GM23338 (cell line): ENCODE measurements at regions not wholly inside any gene's neighbourhood (a gene's known extent, or its start where the extent isn't known, plus 50 kb on each side); places are given as distances from the start of the nearest gene placed in this dataset.

Source experiments
- ATAC-seq: fragments of 200-7000 bp; cut with Tn5 transposase; 3 replicates; pipeline ENCODE4 v1.9.1; 2020
- DNase-seq: peaks from one replicate; pipeline ENCODE4 v3.0.0-alpha.2; 2015; ENCODE audit warnings: low spot score
- H2AFZ ChIP-seq: fragments of 200-600 bp; sonication (generic); 2 replicates; pipeline ENCODE4 v1.8.0; 2016; ENCODE audit warnings: antibody characterized with exemption, mild to moderate bottlenecking, moderate library complexity
- H3F3A ChIP-seq: fragments of 200-600 bp; sonication (generic); replicated peaks from 2 replicates; pipeline ENCODE4 v1.8.0; 2017; ENCODE audit warnings: antibody characterized with exemption, mixed run types, low read depth
- H3K27ac ChIP-seq: fragments of 200-600 bp; sonication (generic); 2 replicates; pipeline ENCODE4 v1.6.1; 2016; ENCODE audit warnings: low read depth
- H3K27me3 ChIP-seq: fragments of 200-600 bp; sonication (generic); 2 replicates; pipeline ENCODE4 v1.8.0; 2016; ENCODE audit warnings: mild to moderate bottlenecking, mixed run types, moderate library complexity; ENCODE audit not compliant: insufficient read depth
- H3K36me3 ChIP-seq: fragments of 200-600 bp; sonication (generic); 2 replicates; pipeline ENCODE4 v1.8.0; 2016; ENCODE audit warnings: mild to moderate bottlenecking; ENCODE audit not compliant: insufficient read depth
- H3K4me1 ChIP-seq: fragments of 200-600 bp; sonication (generic); 2 replicates; pipeline ENCODE4 v1.8.0; 2016; ENCODE audit warnings: mild to moderate bottlenecking, moderate library complexity; ENCODE audit not compliant: insufficient read depth
- H3K4me2 ChIP-seq: fragments of 200-600 bp; sonication (generic); 2 replicates; pipeline ENCODE4 v1.7.1; 2017; ENCODE audit warnings: mixed run types
- H3K4me3 ChIP-seq: fragments of 200-600 bp; sonication (generic); 2 replicates; pipeline ENCODE4 v1.6.1; 2016; ENCODE audit warnings: mixed run types
- H3K79me2 ChIP-seq: fragments of 200-600 bp; sonication (generic); replicated peaks from 2 replicates; pipeline ENCODE4 v1.8.0; 2017; ENCODE audit warnings: mild to moderate bottlenecking; ENCODE audit not compliant: insufficient read depth
- H3K9me2 ChIP-seq: fragments of 200-600 bp; sonication (generic); 2 replicates; pipeline ENCODE4 v1.8.0; 2017; ENCODE audit not compliant: insufficient read depth
- H4K20me1 ChIP-seq: fragments of 200-600 bp; sonication (generic); replicated peaks from 2 replicates; pipeline ENCODE4 v1.8.0; 2017; ENCODE audit warnings: mild to moderate bottlenecking; ENCODE audit not compliant: insufficient read depth
- H3K27ac Mint-ChIP-seq: 2 replicates; pipeline ENCODE4 v1.8.0; 2020; ENCODE audit warnings: inconsistent platforms, mild to moderate bottlenecking, moderate library complexity, mixed read lengths
- H3K27me3 Mint-ChIP-seq: 3 replicates; pipeline ENCODE4 v1.8.0; 2022; ENCODE audit warnings: low read depth, mild to moderate bottlenecking, moderate library complexity, mixed read lengths, inconsistent platforms; ENCODE audit not compliant: insufficient read depth, poor library complexity
- H3K36me3 Mint-ChIP-seq: 3 replicates; pipeline ENCODE4 v1.8.0; 2021; ENCODE audit warnings: low read depth, mild to moderate bottlenecking, inconsistent platforms, moderate library complexity, mixed read lengths
- H3K4me1 Mint-ChIP-seq: 3 replicates; pipeline ENCODE4 v1.8.0; 2020; ENCODE audit warnings: mild to moderate bottlenecking, inconsistent platforms, mixed read lengths
- H3K4me3 Mint-ChIP-seq: 3 replicates; pipeline ENCODE4 v1.8.0; 2021; ENCODE audit warnings: moderate library complexity, mild to moderate bottlenecking, inconsistent platforms, mixed read lengths
- H3K9me3 Mint-ChIP-seq: 3 replicates; pipeline ENCODE4 v1.8.0; 2020; ENCODE audit warnings: moderate library complexity, mild to moderate bottlenecking, inconsistent platforms, mixed read lengths
- CREB1 ChIP-seq: fragments of 250-450 bp; sonication (Bioruptor Pico); IDR thresholded peaks from 2 replicates; pipeline ENCODE4 v1.5.0; 2020; ENCODE audit warnings: low read depth, mild to moderate bottlenecking, moderate library complexity
- CTCF ChIP-seq, 2 experiments: fragments of 200-600 bp in 1 of 2; sonication (generic) in 1 of 2; conservative IDR thresholded peaks; 2 replicates each; pipeline versions ENCODE4 v1.5.1 to v1.6.1; 2016 to 2017; ENCODE audit warnings: antibody characterized with exemption in 2 of 2, low read depth in 2 of 2, mild to moderate bottlenecking in 2 of 2, moderate library complexity in 1 of 2
- EZH2phosphoT487 ChIP-seq: fragments of 200-600 bp; sonication (generic); IDR thresholded peaks from one replicate; pipeline ENCODE4 v1.8.1; 2018; ENCODE audit warnings: antibody characterized with exemption; ENCODE audit not compliant: unreplicated experiment
- NANOG ChIP-seq: IDR thresholded peaks from 2 replicates; pipeline ENCODE4 v1.6.1; 2016; ENCODE audit warnings: antibody characterized with exemption, borderline replicate concordance
- POLR2AphosphoS5 ChIP-seq: IDR thresholded peaks from 2 replicates; pipeline ENCODE4 v1.6.1; 2016; ENCODE audit warnings: antibody characterized with exemption, low read depth
- REST ChIP-seq: IDR thresholded peaks from one replicate; pipeline ENCODE4 v1.6.1; 2018; ENCODE audit warnings: antibody characterized with exemption; ENCODE audit not compliant: unreplicated experiment
- STAT1 ChIP-seq: IDR thresholded peaks from one replicate; pipeline ENCODE4 v1.6.1; 2016; ENCODE audit warnings: antibody characterized with exemption; ENCODE audit not compliant: unreplicated experiment
- ZNF114 ChIP-seq: fragments of 250-450 bp; sonication (Bioruptor Pico); IDR thresholded peaks from 2 replicates; pipeline ENCODE4 v1.5.0; 2020; ENCODE audit warnings: mild to moderate bottlenecking, moderate library complexity
- ZNF331 ChIP-seq: fragments of 250-450 bp; sonication (Bioruptor Pico); IDR thresholded peaks from 2 replicates; pipeline ENCODE4 v1.5.0; 2020; ENCODE audit warnings: low read depth, mild to moderate bottlenecking, moderate library complexity

- no peak overlapping the region for H3K4me3 Mint-ChIP-seq
- H3K4me1 Mint-ChIP-seq, result peaks cover 6% of the 10 kb centered on the region; the same call in 2 of the 3 replicates
- H2AFZ ChIP-seq, result no peak overlapping the region
- H3K9me3 Mint-ChIP-seq, result no peaks in the 10 kb centered on the region
- H3K27ac ChIP-seq, result no peak overlapping the region
- H3K27me3 Mint-ChIP-seq, result no peaks in the 10 kb centered on the region
- H3K79me2 ChIP-seq, result no peaks in the 10 kb centered on the region
- no peaks in the 10 kb centered on the region for H3K9me2 ChIP-seq
- TF ChIP-seq ZNF331 (CRISPR knock-in tag) (no peak), REST (no peak), ZNF114 (CRISPR knock-in tag) (no peak), CREB1 (no peak), EZH2phosphoT487 (no peak), POLR2AphosphoS5 (no peak), CTCF (conservative IDR thresholded peaks at IDR 0.05; ENCODE audit: low read depth in 2 of 2) (no peak), NANOG (no peak)
- H3K4me2 ChIP-seq, result no peak overlapping the region
- ATAC-seq (no peak), DNase-seq (no peak)
- H3K4me1 ChIP-seq, result 0 out of 2 replicates have a peak, but pooled peaks cover 4% of the 10 kb centered on the region
- no peaks in the 10 kb centered on the region for H3K36me3 Mint-ChIP-seq
- no peaks in the 10 kb centered on the region for H3K36me3 ChIP-seq
- no peak overlapping the region for H3K27ac Mint-ChIP-seq
- H3F3A ChIP-seq, result no peaks in the 10 kb centered on the region
- no peaks in the 10 kb centered on the region for H4K20me1 ChIP-seq
- no peak overlapping the region for H3K4me3 ChIP-seq
- no peaks in the 10 kb centered on the region for H3K27me3 ChIP-seq
Measured at GRCh38 chr5:58232130-58232529, 227.8 kb downstream of the PLK2 start.

GRCh38 chr5:58231041-58231440 is 228.8 kb downstream of the PLK2 start:
- Histone ChIP-seq H3K4me2 (no peak overlapping the region), H3K36me3 (no peaks in the 10 kb centered on the region)
- H3K27ac Mint-ChIP-seq, result no peak overlapping the region

More at GRCh38 chr5:58231041-58231440, 228.8 kb downstream of the PLK2 start:
- no peak for DNase-seq
- no peaks in the 10 kb centered on the region for H3K9me3 Mint-ChIP-seq
- Histone ChIP-seq H4K20me1 (no peaks in the 10 kb centered on the region), H3K27ac (no peak overlapping the region), H3F3A (no peaks in the 10 kb centered on the region), H3K27me3 (no peaks in the 10 kb centered on the region), H2AFZ (no peak overlapping the region), H3K79me2 (no peaks in the 10 kb centered on the region), H3K9me2 (no peaks in the 10 kb centered on the region), H3K4me3 (no peak overlapping the region), H3K4me1 (0 out of 2 replicates have a peak, but pooled peaks cover 4% of the 10 kb centered on the region)
- no peaks in the 10 kb centered on the region for H3K27me3 Mint-ChIP-seq
- no peak for ATAC-seq
- H3K4me1 Mint-ChIP-seq, result no peaks in the 10 kb centered on the region
- H3K4me3 Mint-ChIP-seq, result no peak overlapping the region
- no peaks in the 10 kb centered on the region for H3K36me3 Mint-ChIP-seq
- TF ChIP-seq CTCF (conservative IDR thresholded peaks at IDR 0.05; ENCODE audit: low read depth in 2 of 2) (no peak), STAT1 (no peak)
